Mesendoderm (in vitro differentiated cells): ENCODE measurements at regions not wholly inside any gene's neighbourhood (a gene's known extent, or its start where the extent isn't known, plus 50 kb on each side); places are given as distances from the start of the nearest gene placed in this dataset.

Source experiments
- DNase-seq: peaks from one replicate; pipeline ENCODE4 v3.0.0; 2013
- H2AK5ac ChIP-seq: 2 replicates; pipeline ENCODE4 v1.6.1; 2013; ENCODE audit warnings: low read length, inconsistent platforms
- H2BK120ac ChIP-seq: 2 replicates; pipeline ENCODE4 v1.6.1; 2013; ENCODE audit warnings: low read depth, mild to moderate bottlenecking, low read length, moderate library complexity, mixed read lengths
- H2BK15ac ChIP-seq: replicated peaks from 2 replicates; pipeline ENCODE4 v1.6.1; 2013; ENCODE audit warnings: low read depth, mild to moderate bottlenecking, moderate library complexity
- H2BK5ac ChIP-seq: 2 replicates; pipeline ENCODE4 v1.6.1; 2013; ENCODE audit warnings: low read length, inconsistent platforms
- H3K18ac ChIP-seq: 2 replicates; pipeline ENCODE4 v1.6.1; 2013; ENCODE audit warnings: mild to moderate bottlenecking, low read length, mixed read lengths
- H3K23ac ChIP-seq: one replicate; pipeline ENCODE4 v1.6.1; 2013; ENCODE audit warnings: low read length
- H3K27ac ChIP-seq: 2 replicates; pipeline ENCODE4 v1.5.1; 2013; ENCODE audit warnings: low read depth, mild to moderate bottlenecking, inconsistent platforms, low read length, moderate library complexity
- H3K27me3 ChIP-seq: 2 replicates; pipeline ENCODE4 v1.6.1; 2013; ENCODE audit warnings: low read length, control low read depth, mild to moderate bottlenecking, inconsistent platforms; ENCODE audit not compliant: insufficient read depth, poor library complexity
- H3K36me3 ChIP-seq: 2 replicates; pipeline ENCODE4 v1.6.1; 2013; ENCODE audit warnings: low read length, inconsistent platforms; ENCODE audit not compliant: control insufficient read depth, insufficient read depth
- H3K4ac ChIP-seq: one replicate; pipeline ENCODE4 v1.6.1; 2013; ENCODE audit warnings: low read depth, mild to moderate bottlenecking, low read length, moderate library complexity
- H3K4me1 ChIP-seq: 2 replicates; pipeline ENCODE4 v1.6.1; 2013; ENCODE audit warnings: low read depth, low read length, inconsistent platforms; ENCODE audit not compliant: control insufficient read depth
- H3K4me2 ChIP-seq: 2 replicates; pipeline ENCODE4 v1.6.1; 2013; ENCODE audit warnings: low read length
- H3K4me3 ChIP-seq: 2 replicates; pipeline ENCODE4 v1.5.1; 2013; ENCODE audit warnings: mild to moderate bottlenecking, low read length
- H3K56ac ChIP-seq: one replicate; pipeline ENCODE4 v1.6.1; 2013; ENCODE audit warnings: low read length
- H3K79me1 ChIP-seq: 2 replicates; pipeline ENCODE4 v1.6.1; 2013; ENCODE audit warnings: low read length, inconsistent platforms
- H3K79me2 ChIP-seq: 2 replicates; pipeline ENCODE4 v1.6.1; 2013; ENCODE audit warnings: mild to moderate bottlenecking, low read length; ENCODE audit not compliant: control insufficient read depth, insufficient read depth
- H3K9ac ChIP-seq: 2 replicates; pipeline ENCODE4 v1.6.1; 2013; ENCODE audit warnings: low read length, inconsistent platforms
- H4K5ac ChIP-seq: one replicate; pipeline ENCODE4 v1.6.1; 2013; ENCODE audit warnings: low read length
- H4K8ac ChIP-seq: one replicate; pipeline ENCODE4 v1.6.1; 2013; ENCODE audit warnings: low read depth, mild to moderate bottlenecking, control low read depth, low read length, moderate library complexity
- WGBS: extraction: QIAGEN DNeasy Blood & Tissue Kit; methylation state at CpG from one replicate; pipeline ENCODE4 v1.1.7; 2013; ENCODE audit warnings: low lambda C conversion rate, missing lambda C conversion rate; ENCODE audit not compliant: insufficient coverage; ENCODE audit errors: extremely low coverage; 5-methylcytosine and 5-hydroxymethylcytosine counted together

DNA sequence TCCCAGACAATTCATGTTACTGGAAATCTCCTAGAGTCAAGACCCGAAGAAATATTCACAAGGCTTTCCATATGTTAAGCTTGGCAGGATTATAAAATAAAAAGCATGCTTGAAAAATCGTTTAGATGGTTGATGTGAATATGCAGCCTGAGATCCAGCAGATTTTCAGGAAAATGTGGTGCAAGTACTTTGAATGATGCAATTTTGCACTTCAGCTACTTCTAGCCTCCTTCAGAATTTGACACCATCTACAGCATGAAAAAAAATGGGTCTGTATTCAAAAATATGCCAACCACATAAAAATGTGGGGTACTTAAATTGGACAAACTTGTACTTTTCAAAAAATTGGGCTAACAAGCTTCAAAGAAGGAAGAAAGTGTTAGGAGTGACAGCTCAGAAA is 340.6 kb upstream of the DCC start:
- Histone ChIP-seq H3K56ac (no peak overlapping the region), H4K8ac (no peak overlapping the region), H3K27me3 (no peaks in the 10 kb centered on the region), H4K5ac (no peak overlapping the region), H2BK15ac (no peak overlapping the region), H3K23ac (no peak overlapping the region), H2AK5ac (no peak overlapping the region), H3K4ac (no peak overlapping the region), H3K79me2 (no peaks in the 10 kb centered on the region), H3K4me3 (no peak overlapping the region), H3K9ac (no peak overlapping the region), H3K79me1 (no peaks in the 10 kb centered on the region), H3K36me3 (no peaks in the 10 kb centered on the region), H3K4me2 (no peak overlapping the region), H2BK5ac (no peak overlapping the region), H3K4me1 (no peaks in the 10 kb centered on the region), H3K27ac (no peak overlapping the region), H2BK120ac (no peak overlapping the region), H3K18ac (no peak overlapping the region)
- no CpG with 5 or more reads among the region's 2 CpGs for WGBS
- no peak for DNase-seq

DNA sequence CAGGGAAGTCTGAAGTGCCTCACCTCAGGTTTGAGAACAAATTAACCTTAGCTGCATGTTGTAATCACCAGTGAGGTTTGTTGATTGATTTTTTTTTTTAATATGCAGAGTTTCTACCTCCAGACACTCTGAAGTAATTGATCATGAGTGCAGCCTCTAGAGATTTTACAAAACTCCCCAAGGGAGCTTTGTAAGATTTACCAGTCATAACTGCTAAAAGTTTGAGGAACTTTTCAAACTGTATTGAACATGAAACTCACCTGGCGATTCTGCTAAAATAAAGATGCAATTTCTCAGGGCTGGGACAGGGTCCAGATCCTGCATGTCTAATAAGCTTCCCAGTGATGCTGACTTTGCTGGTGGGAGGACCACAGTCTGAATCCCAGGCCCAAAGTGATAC is 339.6 kb upstream of the DCC start:
- DNase-seq, result no peak
- H3K4me2 ChIP-seq, result no peak overlapping the region

DNA sequence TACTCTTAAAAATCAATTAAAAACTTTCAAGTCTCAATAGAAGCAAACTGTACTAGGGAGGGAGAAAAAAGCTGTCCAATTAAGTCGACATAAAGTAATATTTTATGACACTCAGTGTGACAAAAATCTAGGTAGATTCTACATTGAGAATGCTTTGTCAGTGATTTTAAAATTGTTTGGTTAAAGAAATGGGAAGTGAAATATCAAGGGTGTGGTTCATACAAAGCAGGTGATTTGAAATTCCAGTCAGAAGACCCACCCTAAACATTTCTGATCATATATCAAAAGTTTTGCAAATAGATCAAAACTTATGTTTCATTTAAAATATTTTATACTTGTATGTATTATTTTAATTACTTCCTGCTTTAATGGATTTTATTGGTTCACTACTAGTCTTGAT is 338.9 kb upstream of the DCC start:
- Histone ChIP-seq H3K4ac (no peak overlapping the region), H3K56ac (no peak overlapping the region), H2AK5ac (no peak overlapping the region), H3K79me2 (no peaks in the 10 kb centered on the region), H3K27me3 (no peaks in the 10 kb centered on the region), H2BK15ac (no peak overlapping the region), H3K23ac (no peak overlapping the region), H4K5ac (no peak overlapping the region), H3K9ac (no peak overlapping the region), H3K79me1 (no peaks in the 10 kb centered on the region), H3K36me3 (no peaks in the 10 kb centered on the region), H2BK120ac (no peak overlapping the region), H2BK5ac (no peak overlapping the region), H3K4me1 (no peaks in the 10 kb centered on the region), H3K4me3 (no peak overlapping the region), H4K8ac (no peak overlapping the region), H3K27ac (no peak overlapping the region), H3K18ac (no peak overlapping the region), H3K4me2 (no peak overlapping the region)
- WGBS, result no CpG with 5 or more reads among the region's 1 CpG
- no peak for DNase-seq

More for the DNA sequence above, 339.6 kb upstream of the DCC start:
- no peaks in the 10 kb centered on the region for H3K79me2 ChIP-seq
- no peak overlapping the region for H3K4me3 ChIP-seq
- H4K8ac ChIP-seq, result no peak overlapping the region
- H3K36me3 ChIP-seq, result no peaks in the 10 kb centered on the region
- no peak overlapping the region for H3K4ac ChIP-seq
- no peak overlapping the region for H2BK15ac ChIP-seq
- H3K56ac ChIP-seq, result no peak overlapping the region
- no peak overlapping the region for H3K18ac ChIP-seq
- no peaks in the 10 kb centered on the region for H3K79me1 ChIP-seq
- H3K23ac ChIP-seq, result no peak overlapping the region
- no peak overlapping the region for H2BK5ac ChIP-seq
- no peak overlapping the region for H3K27ac ChIP-seq
- no peak overlapping the region for H3K9ac ChIP-seq
- H4K5ac ChIP-seq, result no peak overlapping the region
- H2BK120ac ChIP-seq, result no peak overlapping the region
- no CpG with 5 or more reads among the region's 1 CpG for WGBS
- no peaks in the 10 kb centered on the region for H3K27me3 ChIP-seq
- no peaks in the 10 kb centered on the region for H3K4me1 ChIP-seq
- H2AK5ac ChIP-seq, result no peak overlapping the region

DNA sequence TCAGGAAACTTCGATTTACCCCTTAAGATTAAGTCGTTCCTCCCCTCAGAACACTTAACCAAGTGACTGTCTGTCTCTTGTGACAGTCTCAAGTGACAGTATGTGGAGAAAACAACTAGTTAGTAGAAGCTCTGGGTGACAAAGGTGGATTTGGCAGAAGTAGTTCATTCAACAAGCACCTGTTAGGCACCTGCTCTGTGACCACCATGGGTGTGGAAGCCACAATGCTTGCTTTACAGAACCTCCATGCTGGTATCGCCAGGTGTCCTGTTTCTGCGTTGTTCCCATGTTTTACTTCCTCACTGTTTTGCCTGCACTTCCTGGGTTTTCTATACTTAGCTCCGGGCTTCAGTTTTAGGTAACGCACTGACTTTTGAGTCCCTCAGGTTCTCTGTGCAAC is 337.4 kb upstream of the DCC start:
- no peak overlapping the region for H2BK5ac ChIP-seq
- H3K4me3 ChIP-seq, result no peak overlapping the region
- no CpG with 5 or more reads among the region's 6 CpGs for WGBS
- H2BK120ac ChIP-seq, result no peak overlapping the region
- no peak overlapping the region for H3K18ac ChIP-seq
- no peak overlapping the region for H3K4me2 ChIP-seq
- no peak overlapping the region for H2AK5ac ChIP-seq
- no peak overlapping the region for H3K9ac ChIP-seq
- no peaks in the 10 kb centered on the region for H3K79me1 ChIP-seq
- H3K27me3 ChIP-seq, result no peaks in the 10 kb centered on the region
- no peak overlapping the region for H4K8ac ChIP-seq
- H3K4me1 ChIP-seq, result no peaks in the 10 kb centered on the region
- H4K5ac ChIP-seq, result no peak overlapping the region
- no peaks in the 10 kb centered on the region for H3K79me2 ChIP-seq
- H3K27ac ChIP-seq, result no peak overlapping the region
- H3K4ac ChIP-seq, result no peak overlapping the region
- H3K36me3 ChIP-seq, result no peaks in the 10 kb centered on the region
- no peak overlapping the region for H2BK15ac ChIP-seq
- no peak overlapping the region for H3K56ac ChIP-seq
- H3K23ac ChIP-seq, result no peak overlapping the region
- no peak for DNase-seq

DNA sequence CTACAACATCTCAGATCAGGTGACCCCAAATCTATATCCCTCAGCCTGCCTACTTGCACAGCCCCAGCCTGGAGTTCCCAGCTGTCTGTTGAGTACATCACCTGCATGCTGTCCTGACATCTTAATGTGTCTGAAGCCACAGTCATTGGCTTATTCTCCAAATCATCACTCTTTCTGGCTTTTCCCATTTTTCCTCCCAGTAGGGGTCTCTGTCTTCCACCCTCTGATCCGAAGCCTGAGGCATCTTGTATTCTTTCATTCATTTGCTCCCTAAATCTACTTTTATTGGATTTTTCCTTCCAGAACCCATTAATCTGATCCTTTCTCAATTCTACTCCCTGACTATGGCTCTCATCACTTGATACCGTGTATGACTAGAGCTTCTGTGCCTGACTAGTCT is 332.9 kb upstream of the DCC start:
- no peak overlapping the region for H4K5ac ChIP-seq
- no peak overlapping the region for H3K23ac ChIP-seq
- H2AK5ac ChIP-seq, result no peak overlapping the region
- H3K9ac ChIP-seq, result no peak overlapping the region
- no peak overlapping the region for H4K8ac ChIP-seq
- no peaks in the 10 kb centered on the region for H3K27me3 ChIP-seq
- H3K56ac ChIP-seq, result no peak overlapping the region
- H3K79me1 ChIP-seq, result no peaks in the 10 kb centered on the region
- no CpG with 5 or more reads among the region's 2 CpGs for WGBS
- H3K4me1 ChIP-seq, result no peaks in the 10 kb centered on the region
- no peak overlapping the region for H3K27ac ChIP-seq
- no peak overlapping the region for H3K4ac ChIP-seq
- no peak overlapping the region for H2BK5ac ChIP-seq
- no peak overlapping the region for H2BK120ac ChIP-seq
- H3K18ac ChIP-seq, result no peak overlapping the region
- no peak overlapping the region for H3K4me2 ChIP-seq
- H3K79me2 ChIP-seq, result no peaks in the 10 kb centered on the region
- H3K4me3 ChIP-seq, result no peak overlapping the region
- no peak overlapping the region for H2BK15ac ChIP-seq
- peak; percentile 22 for DNase-seq
- H3K36me3 ChIP-seq, result no peaks in the 10 kb centered on the region

DNA sequence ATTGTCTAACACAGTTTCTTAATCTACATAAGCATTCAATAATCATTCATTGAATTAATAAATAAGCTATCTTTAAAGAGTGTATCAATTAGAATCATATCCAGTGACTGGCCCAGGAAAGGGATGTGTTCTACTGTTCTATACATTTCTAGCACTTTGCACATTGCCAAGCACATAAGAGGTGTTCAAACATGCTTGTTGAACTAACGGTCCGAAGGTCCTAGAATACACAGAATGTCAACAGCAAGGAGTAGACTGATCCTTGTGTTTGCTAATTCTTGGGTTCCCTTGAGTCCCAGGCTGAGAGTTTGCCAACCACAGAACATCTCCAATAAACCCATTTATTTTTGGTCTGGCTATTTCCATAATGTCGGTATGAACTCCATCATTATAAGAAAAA is 331.7 kb upstream of the DCC start:
- Histone ChIP-seq H4K5ac (no peak overlapping the region), H3K79me1 (no peaks in the 10 kb centered on the region), H3K23ac (no peak overlapping the region), H3K18ac (no peak overlapping the region), H2AK5ac (no peak overlapping the region), H3K79me2 (no peaks in the 10 kb centered on the region), H3K27me3 (no peaks in the 10 kb centered on the region), H3K4ac (no peak overlapping the region), H3K4me1 (no peaks in the 10 kb centered on the region), H2BK120ac (no peak overlapping the region), H3K56ac (no peak overlapping the region), H2BK15ac (no peak overlapping the region), H3K4me2 (no peak overlapping the region), H3K9ac (no peak overlapping the region), H2BK5ac (no peak overlapping the region), H3K36me3 (no peaks in the 10 kb centered on the region), H4K8ac (no peak overlapping the region), H3K27ac (no peak overlapping the region), H3K4me3 (no peak overlapping the region)
- WGBS, result no CpG with 5 or more reads among the region's 3 CpGs
- DNase-seq, result no peak
